ENCODE measurements at regions not wholly inside any gene's neighbourhood (a gene's known extent, or its start where the extent isn't known, plus 50 kb on each side); places are given as distances from the start of the nearest gene placed in this dataset.

DNA sequence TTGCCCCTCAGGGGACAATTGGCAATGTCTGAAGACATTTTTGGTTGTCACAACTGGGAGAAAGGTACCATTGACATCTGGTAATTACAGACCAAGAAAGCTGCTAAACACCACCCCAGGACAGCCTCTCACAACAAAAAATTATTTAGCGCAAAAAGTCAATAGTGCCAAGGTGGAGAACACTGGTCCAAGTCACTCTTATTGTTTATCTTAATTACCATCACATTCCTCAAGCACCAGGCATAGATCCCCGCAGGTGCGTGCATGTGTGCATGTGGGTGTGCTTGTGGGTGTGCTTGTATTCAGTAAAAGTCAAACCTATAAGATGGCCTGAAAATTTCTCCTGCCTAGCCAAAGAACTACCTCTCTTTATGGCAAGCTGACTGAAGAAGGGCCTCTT is 74.9 kb upstream of the WDR75 start:
- H3K4me3 ChIP-seq (ENCODE audit: low read length): no peak overlapping the region
- no peaks in the 10 kb centered on the region for H3K36me3 ChIP-seq (ENCODE audit: control insufficient read depth, insufficient read depth, low read length)
- no peaks in the 10 kb centered on the region for H3K4me1 ChIP-seq (ENCODE audit: control insufficient read depth, insufficient read depth, low read length)
- ATAC-seq: no peak
- Mint-ChIP-seq H3K9me3 (peaks cover 0 to 3% of the 10 kb centered on the region in 2 donors), H3K27me3 (ENCODE audit: low read depth in 2 of 2) (no peaks in the 10 kb centered on the region), H3K4me3 (no peak overlapping the region), H3K27ac (no peak overlapping the region), H3K36me3 (no peaks in the 10 kb centered on the region), H3K4me1 (no peaks in the 10 kb centered on the region)
- WGBS (ENCODE audit: insufficient coverage): 100% methylated on average over 1 of the region's 3 CpGs
- TF ChIP-seq, protein P1, sequence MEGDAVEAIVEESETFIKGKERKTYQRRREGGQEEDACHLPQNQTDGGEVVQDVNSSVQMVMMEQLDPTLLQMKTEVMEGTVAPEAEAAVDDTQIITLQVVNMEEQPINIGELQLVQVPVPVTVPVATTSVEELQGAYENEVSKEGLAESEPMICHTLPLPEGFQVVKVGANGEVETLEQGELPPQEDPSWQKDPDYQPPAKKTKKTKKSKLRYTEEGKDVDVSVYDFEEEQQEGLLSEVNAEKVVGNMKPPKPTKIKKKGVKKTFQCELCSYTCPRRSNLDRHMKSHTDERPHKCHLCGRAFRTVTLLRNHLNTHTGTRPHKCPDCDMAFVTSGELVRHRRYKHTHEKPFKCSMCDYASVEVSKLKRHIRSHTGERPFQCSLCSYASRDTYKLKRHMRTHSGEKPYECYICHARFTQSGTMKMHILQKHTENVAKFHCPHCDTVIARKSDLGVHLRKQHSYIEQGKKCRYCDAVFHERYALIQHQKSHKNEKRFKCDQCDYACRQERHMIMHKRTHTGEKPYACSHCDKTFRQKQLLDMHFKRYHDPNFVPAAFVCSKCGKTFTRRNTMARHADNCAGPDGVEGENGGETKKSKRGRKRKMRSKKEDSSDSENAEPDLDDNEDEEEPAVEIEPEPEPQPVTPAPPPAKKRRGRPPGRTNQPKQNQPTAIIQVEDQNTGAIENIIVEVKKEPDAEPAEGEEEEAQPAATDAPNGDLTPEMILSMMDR (IDR thresholded peaks at IDR 0.05): no peak
- intact Hi-C loops (cut with micrococcal nuclease): no loop called here
- H3K27me3 ChIP-seq (ENCODE audit: control insufficient read depth, insufficient read depth, low read length): no peaks in the 10 kb centered on the region
- no peak for DNase-seq
- H3K27ac ChIP-seq (ENCODE audit: low read length): no peak overlapping the region
- no peaks in the 10 kb centered on the region for H3K9me3 ChIP-seq (ENCODE audit: control insufficient read depth, insufficient read depth, low read length)

DNA sequence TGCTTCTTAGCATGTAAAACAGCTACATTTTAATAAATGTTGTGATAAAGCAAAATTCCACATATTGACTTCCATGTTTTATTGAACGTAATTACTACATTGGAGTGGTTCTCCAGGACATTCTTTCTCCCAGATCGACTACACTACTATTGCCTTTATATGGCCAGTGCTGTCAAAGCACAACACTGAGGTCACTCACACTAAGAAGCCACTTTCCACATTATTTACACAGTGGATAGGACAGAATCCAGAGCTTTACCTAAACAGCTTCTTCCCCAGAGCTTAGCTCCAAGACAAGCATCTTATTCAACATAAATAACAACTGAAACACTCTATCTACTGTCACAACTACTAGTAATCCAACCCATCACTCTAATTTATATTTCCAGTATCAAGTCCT is 73.9 kb upstream of the WDR75 start:
- Histone ChIP-seq H3K27ac (ENCODE audit: low read length) (no peak overlapping the region), H3K36me3 (ENCODE audit: control insufficient read depth, insufficient read depth, low read length) (no peaks in the 10 kb centered on the region), H3K9me3 (ENCODE audit: control insufficient read depth, insufficient read depth, low read length) (no peaks in the 10 kb centered on the region), H3K27me3 (ENCODE audit: control insufficient read depth, insufficient read depth, low read length) (no peaks in the 10 kb centered on the region), H3K4me3 (ENCODE audit: low read length) (no peak overlapping the region), H3K4me1 (ENCODE audit: control insufficient read depth, insufficient read depth, low read length) (no peaks in the 10 kb centered on the region)
- ATAC-seq (no peak), DNase-seq (no peak)
- TF ChIP-seq, protein P1 (IDR thresholded peaks at IDR 0.05): no peak
- Mint-ChIP-seq H3K27ac (no peak overlapping the region), H3K4me1 (no peaks in the 10 kb centered on the region), H3K36me3 (no peaks in the 10 kb centered on the region), H3K9me3 (no peaks in the 10 kb centered on the region), H3K4me3 (no peak overlapping the region), H3K27me3 (ENCODE audit: low read depth in 2 of 2) (no peaks in the 10 kb centered on the region)
- intact Hi-C loops (cut with micrococcal nuclease): no loop called here
- 75% methylated on average over 2 of the region's 2 CpGs for WGBS (ENCODE audit: insufficient coverage)

- TF ChIP-seq, protein P1 (IDR thresholded peaks at IDR 0.05): no peak
- no peaks in the 10 kb centered on the region for H3K36me3 ChIP-seq (ENCODE audit: control insufficient read depth, insufficient read depth, low read length)
Observed at GRCh38 chr2:189369566-189369965, 71.7 kb upstream of the WDR75 start.

GRCh38 chr2:189370719-189371118 is 70.6 kb upstream of the WDR75 start:
- intact Hi-C loops (cut with micrococcal nuclease): no loop called here
- H3K36me3 ChIP-seq (ENCODE audit: control insufficient read depth, insufficient read depth, low read length): no peaks in the 10 kb centered on the region
- H3K36me3 Mint-ChIP-seq: no peaks in the 10 kb centered on the region
- WGBS (ENCODE audit: insufficient coverage): 74% methylated on average over 2 of the region's 3 CpGs
- H3K27me3 Mint-ChIP-seq (ENCODE audit: low read depth in 2 of 2): no peaks in the 10 kb centered on the region
- TF ChIP-seq, protein P1 (IDR thresholded peaks at IDR 0.05): no peak
- ATAC-seq: no peak
- H3K9me3 ChIP-seq (ENCODE audit: control insufficient read depth, insufficient read depth, low read length): no peaks in the 10 kb centered on the region
- H3K4me1 Mint-ChIP-seq: no peaks in the 10 kb centered on the region
- H3K4me3 Mint-ChIP-seq: no peak overlapping the region
- H3K4me1 ChIP-seq (ENCODE audit: control insufficient read depth, insufficient read depth, low read length): no peaks in the 10 kb centered on the region
- no peak overlapping the region for H3K4me3 ChIP-seq (ENCODE audit: low read length)
- no peak overlapping the region for H3K27ac Mint-ChIP-seq
- H3K27ac ChIP-seq (ENCODE audit: low read length): no peak overlapping the region
- no peaks in the 10 kb centered on the region for H3K27me3 ChIP-seq (ENCODE audit: control insufficient read depth, insufficient read depth, low read length)
- DNase-seq: no peak
- no peaks in the 10 kb centered on the region for H3K9me3 Mint-ChIP-seq

More at GRCh38 chr2:189369566-189369965, 71.7 kb upstream of the WDR75 start:
- Histone ChIP-seq H3K27ac (ENCODE audit: low read length) (no peak overlapping the region), H3K27me3 (ENCODE audit: control insufficient read depth, insufficient read depth, low read length) (no peaks in the 10 kb centered on the region), H3K4me3 (ENCODE audit: low read length) (no peak overlapping the region), H3K4me1 (ENCODE audit: control insufficient read depth, insufficient read depth, low read length) (no peaks in the 10 kb centered on the region), H3K9me3 (ENCODE audit: control insufficient read depth, insufficient read depth, low read length) (no peaks in the 10 kb centered on the region)
- Mint-ChIP-seq H3K27me3 (ENCODE audit: low read depth in 2 of 2) (no peaks in the 10 kb centered on the region), H3K4me1 (no peaks in the 10 kb centered on the region), H3K4me3 (no peak overlapping the region), H3K36me3 (no peaks in the 10 kb centered on the region), H3K27ac (no peak overlapping the region), H3K9me3 (no peaks in the 10 kb centered on the region)
- intact Hi-C loops (cut with micrococcal nuclease): no loop called here
- DNase-seq (no peak), ATAC-seq (no peak)
- WGBS (ENCODE audit: insufficient coverage): 100% methylated on average over 2 of the region's 3 CpGs

Measured in natural killer cell (primary cell).